ENCODE measurements at regions not wholly inside any gene's neighbourhood (a gene's known extent, or its start where the extent isn't known, plus 50 kb on each side); places are given as distances from the start of the nearest gene placed in this dataset.

- TF ChIP-seq CTCF (IDR thresholded peaks at IDR 0.05): no peak
- no peak for TF ChIP-seq POLR2A (IDR thresholded peaks at IDR 0.05)
Measured at GRCh38 chr13:65103351-65103750, 2126.8 kb downstream of the PCDH9 start.
